Activated naive CD8-positive, alpha-beta T cell treated with anti-CD3 and anti-CD28 coated beads, Interleukin-2, amount 50 U/mL, for 24 hours (primary cell): ENCODE measurements at regions not wholly inside any gene's neighbourhood (a gene's known extent, or its start where the extent isn't known, plus 50 kb on each side); places are given as distances from the start of the nearest gene placed in this dataset.
"Not testable (repeated sequence)": the region's sequence is repeated elsewhere in the genome, so short reads cannot be mapped to it uniquely, and the experiment has no call there.

Experiments used
- ATAC-seq: fragments of 150-1000 bp; cut with Tn5 transposase; one replicate; pipeline ENCODE4 v1.10.0; 2021
- DNase-seq: peaks from one replicate; pipeline ENCODE4 v3.0.0; 2021
- H3K27ac Mint-ChIP-seq: one replicate; pipeline ENCODE4 v1.8.0; 2021; ENCODE audit warnings: mild to moderate bottlenecking, mixed read lengths
- H3K27me3 Mint-ChIP-seq: one replicate; pipeline ENCODE4 v1.8.0; 2021; ENCODE audit warnings: mixed read lengths
- H3K36me3 Mint-ChIP-seq: one replicate; pipeline ENCODE4 v1.8.0; 2021; ENCODE audit warnings: low read depth, mixed read lengths
- H3K4me1 Mint-ChIP-seq: one replicate; pipeline ENCODE4 v1.8.0; 2021; ENCODE audit warnings: mixed read lengths
- H3K4me3 Mint-ChIP-seq: one replicate; pipeline ENCODE4 v1.8.0; 2021; ENCODE audit warnings: mild to moderate bottlenecking, moderate library complexity, mixed read lengths
- H3K9me3 Mint-ChIP-seq: one replicate; pipeline ENCODE4 v1.8.0; 2021; ENCODE audit warnings: mixed read lengths

GRCh38 chr20:60786686-60787217, 465.3 kb upstream of the CDH4 start:
- Mint-ChIP-seq H3K9me3 (no peaks in the 10 kb centered on the region), H3K36me3 (no peaks in the 10 kb centered on the region), H3K27ac (no peak overlapping the region), H3K4me3 (no peak overlapping the region), H3K4me1 (no peaks in the 10 kb centered on the region), H3K27me3 (peaks cover 2% of the 10 kb centered on the region)
- DNase-seq, result no peak
- no peak for ATAC-seq

- no peak overlapping the region for H3K27ac Mint-ChIP-seq
- no peak overlapping the region for H3K4me3 Mint-ChIP-seq
- no peaks in the 10 kb centered on the region for H3K4me1 Mint-ChIP-seq
- DNase-seq (no peak), ATAC-seq (no peak)
- peaks cover 5% of the 10 kb centered on the region for H3K27me3 Mint-ChIP-seq
- no peaks in the 10 kb centered on the region for H3K9me3 Mint-ChIP-seq
- H3K36me3 Mint-ChIP-seq, result no peaks in the 10 kb centered on the region
Measured at GRCh38 chr20:60787276-60787675, 464.8 kb upstream of the CDH4 start.

- no peak overlapping the region for H3K4me3 Mint-ChIP-seq
- no peaks in the 10 kb centered on the region for H3K9me3 Mint-ChIP-seq
- H3K4me1 Mint-ChIP-seq, result no peaks in the 10 kb centered on the region
- peaks cover 6% of the 10 kb centered on the region for H3K27me3 Mint-ChIP-seq
- ATAC-seq, result no peak
- no peak for DNase-seq
- no peaks in the 10 kb centered on the region for H3K36me3 Mint-ChIP-seq
- no peak overlapping the region for H3K27ac Mint-ChIP-seq
Measured at GRCh38 chr20:60788070-60788469, 464.0 kb upstream of the CDH4 start.

GRCh38 chr20:60789399-60789798, 462.7 kb upstream of the CDH4 start:
- Mint-ChIP-seq H3K9me3 (no peaks in the 10 kb centered on the region), H3K36me3 (no peaks in the 10 kb centered on the region), H3K27ac (no peak overlapping the region), H3K27me3 (peaks cover 6% of the 10 kb centered on the region), H3K4me1 (no peaks in the 10 kb centered on the region), H3K4me3 (no peak overlapping the region)
- ATAC-seq, result no peak
- no peak for DNase-seq

GRCh38 chr20:60790339-60790738, 461.7 kb upstream of the CDH4 start:
- not testable (repeated sequence) for H3K27ac Mint-ChIP-seq, H3K4me1 Mint-ChIP-seq, H3K27me3 Mint-ChIP-seq, H3K9me3 Mint-ChIP-seq, ATAC-seq, H3K36me3 Mint-ChIP-seq, H3K4me3 Mint-ChIP-seq, DNase-seq

- Mint-ChIP-seq H3K27me3 (peaks cover 6% of the 10 kb centered on the region), H3K9me3 (no peaks in the 10 kb centered on the region), H3K4me1 (no peaks in the 10 kb centered on the region), H3K4me3 (no peak overlapping the region), H3K27ac (no peak overlapping the region), H3K36me3 (no peaks in the 10 kb centered on the region)
- ATAC-seq (no peak), DNase-seq (no peak)
Measured at GRCh38 chr20:60791823-60792222, 460.2 kb upstream of the CDH4 start.

GRCh38 chr20:60792941-60793340, 459.1 kb upstream of the CDH4 start:
- Mint-ChIP-seq H3K27me3 (peaks cover 6% of the 10 kb centered on the region), H3K36me3 (no peaks in the 10 kb centered on the region)

GRCh38 chr20:60794674-60795073, 457.4 kb upstream of the CDH4 start:
- Mint-ChIP-seq H3K27ac (no peak overlapping the region), H3K4me3 (no peak overlapping the region), H3K27me3 (peaks cover 6% of the 10 kb centered on the region), H3K36me3 (no peaks in the 10 kb centered on the region), H3K4me1 (no peaks in the 10 kb centered on the region), H3K9me3 (no peaks in the 10 kb centered on the region)
- DNase-seq (no peak), ATAC-seq (no peak)

More at GRCh38 chr20:60792941-60793340, 459.1 kb upstream of the CDH4 start:
- ATAC-seq (no peak), DNase-seq (no peak)
- H3K4me3 Mint-ChIP-seq, result no peak overlapping the region
- no peak overlapping the region for H3K27ac Mint-ChIP-seq
- H3K9me3 Mint-ChIP-seq, result no peaks in the 10 kb centered on the region
- no peaks in the 10 kb centered on the region for H3K4me1 Mint-ChIP-seq

- Mint-ChIP-seq H3K4me3 (no peak overlapping the region), H3K36me3 (no peaks in the 10 kb centered on the region)
Measured at GRCh38 chr20:60795651-60796050, 456.4 kb upstream of the CDH4 start.

GRCh38 chr20:60800185-60800584, 451.9 kb upstream of the CDH4 start:
- H3K4me3 Mint-ChIP-seq, result no peak overlapping the region
- H3K27me3 Mint-ChIP-seq, result no peaks in the 10 kb centered on the region
- DNase-seq (no peak), ATAC-seq (no peak)
- no peaks in the 10 kb centered on the region for H3K4me1 Mint-ChIP-seq
- peaks cover 8% of the 10 kb centered on the region for H3K9me3 Mint-ChIP-seq
- no peak overlapping the region for H3K27ac Mint-ChIP-seq
- H3K36me3 Mint-ChIP-seq, result no peaks in the 10 kb centered on the region

More at GRCh38 chr20:60795651-60796050, 456.4 kb upstream of the CDH4 start:
- H3K9me3 Mint-ChIP-seq, result peaks cover 8% of the 10 kb centered on the region
- no peak overlapping the region for H3K27ac Mint-ChIP-seq
- DNase-seq (no peak), ATAC-seq (no peak)
- H3K4me1 Mint-ChIP-seq, result no peaks in the 10 kb centered on the region
- H3K27me3 Mint-ChIP-seq, result peaks cover 4% of the 10 kb centered on the region

- Mint-ChIP-seq H3K27ac (no peak overlapping the region), H3K36me3 (no peaks in the 10 kb centered on the region), H3K4me1 (no peaks in the 10 kb centered on the region), H3K9me3 (peaks cover 8% of the 10 kb centered on the region), H3K27me3 (no peaks in the 10 kb centered on the region), H3K4me3 (no peak overlapping the region)
- ATAC-seq (no peak), DNase-seq (no peak)
Measured at GRCh38 chr20:60802676-60803075, 449.4 kb upstream of the CDH4 start.

- no peak for DNase-seq
- ATAC-seq, result no peak
- H3K27me3 Mint-ChIP-seq, result no peaks in the 10 kb centered on the region
- peaks cover 8% of the 10 kb centered on the region for H3K9me3 Mint-ChIP-seq
- H3K36me3 Mint-ChIP-seq, result no peaks in the 10 kb centered on the region
- no peak overlapping the region for H3K27ac Mint-ChIP-seq
- no peak overlapping the region for H3K4me3 Mint-ChIP-seq
- H3K4me1 Mint-ChIP-seq, result no peaks in the 10 kb centered on the region
Measured at GRCh38 chr20:60803335-60804055, 448.6 kb upstream of the CDH4 start.

GRCh38 chr20:60804240-60804917, 447.7 kb upstream of the CDH4 start:
- DNase-seq (no peak), ATAC-seq (no peak)
- no peaks in the 10 kb centered on the region for H3K4me1 Mint-ChIP-seq
- peaks cover 8% of the 10 kb centered on the region for H3K9me3 Mint-ChIP-seq
- no peaks in the 10 kb centered on the region for H3K36me3 Mint-ChIP-seq
- no peak overlapping the region for H3K27ac Mint-ChIP-seq
- no peak overlapping the region for H3K4me3 Mint-ChIP-seq
- H3K27me3 Mint-ChIP-seq, result no peaks in the 10 kb centered on the region

- H3K4me1 Mint-ChIP-seq, result no peaks in the 10 kb centered on the region
- ATAC-seq, result no peak
- H3K27me3 Mint-ChIP-seq, result no peaks in the 10 kb centered on the region
- no peak overlapping the region for H3K27ac Mint-ChIP-seq
- H3K36me3 Mint-ChIP-seq, result no peaks in the 10 kb centered on the region
- no peak overlapping the region for H3K4me3 Mint-ChIP-seq
- no peak for DNase-seq
- H3K9me3 Mint-ChIP-seq, result peaks cover 6% of the 10 kb centered on the region
Measured at GRCh38 chr20:60804918-60805630, 447.0 kb upstream of the CDH4 start.

GRCh38 chr20:60806354-60806753, 445.7 kb upstream of the CDH4 start:
- H3K27me3 Mint-ChIP-seq, result no peaks in the 10 kb centered on the region
- no peaks in the 10 kb centered on the region for H3K4me1 Mint-ChIP-seq
- H3K27ac Mint-ChIP-seq, result no peak overlapping the region
- no peak overlapping the region for H3K4me3 Mint-ChIP-seq
- DNase-seq (no peak), ATAC-seq (no peak)
- no peaks in the 10 kb centered on the region for H3K36me3 Mint-ChIP-seq
- no peaks in the 10 kb centered on the region for H3K9me3 Mint-ChIP-seq
